GM12864 (cell line): ENCODE measurements at regions not wholly inside any gene's neighbourhood (a gene's known extent, or its start where the extent isn't known, plus 50 kb on each side); places are given as distances from the start of the nearest gene placed in this dataset.

Experiments
- DNase-seq: peaks from one replicate; pipeline ENCODE4 v3.0.0-alpha.2; 2011; ENCODE audit warnings: low read depth
- H3K4me3 ChIP-seq: 2 replicates; pipeline ENCODE4 v1.5.1; 2011; ENCODE audit warnings: mild to moderate bottlenecking, low read depth, low read length, control low read depth
- TF ChIP-seq, protein P1 (sequence below): IDR thresholded peaks from 2 replicates; pipeline ENCODE4 v1.5.1; 2011; ENCODE audit warnings: low read depth, mild to moderate bottlenecking, moderate library complexity, low read length, control low read depth, inconsistent platforms; ENCODE audit errors: missing control alignments

DNA sequence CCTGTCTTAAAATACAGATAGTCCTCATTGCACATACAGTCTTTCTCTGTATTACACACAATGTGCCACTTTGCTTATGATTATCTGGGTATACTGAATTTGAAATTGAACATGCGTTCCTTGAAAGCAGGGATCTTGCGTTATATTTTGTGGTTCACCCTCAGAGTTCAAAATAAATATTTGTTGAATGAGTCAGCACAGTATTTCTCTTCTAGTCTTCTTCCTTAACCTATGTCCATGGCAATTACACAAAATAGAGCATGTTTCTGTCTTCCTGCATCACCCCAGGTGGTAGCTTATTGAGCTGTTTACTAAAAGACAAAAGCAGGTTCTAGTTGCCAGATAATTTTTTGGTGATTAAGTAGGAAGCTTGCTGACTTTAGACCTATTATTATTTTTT lies 272.9 kb upstream of the FERMT1 start:
- TF ChIP-seq, protein P1, sequence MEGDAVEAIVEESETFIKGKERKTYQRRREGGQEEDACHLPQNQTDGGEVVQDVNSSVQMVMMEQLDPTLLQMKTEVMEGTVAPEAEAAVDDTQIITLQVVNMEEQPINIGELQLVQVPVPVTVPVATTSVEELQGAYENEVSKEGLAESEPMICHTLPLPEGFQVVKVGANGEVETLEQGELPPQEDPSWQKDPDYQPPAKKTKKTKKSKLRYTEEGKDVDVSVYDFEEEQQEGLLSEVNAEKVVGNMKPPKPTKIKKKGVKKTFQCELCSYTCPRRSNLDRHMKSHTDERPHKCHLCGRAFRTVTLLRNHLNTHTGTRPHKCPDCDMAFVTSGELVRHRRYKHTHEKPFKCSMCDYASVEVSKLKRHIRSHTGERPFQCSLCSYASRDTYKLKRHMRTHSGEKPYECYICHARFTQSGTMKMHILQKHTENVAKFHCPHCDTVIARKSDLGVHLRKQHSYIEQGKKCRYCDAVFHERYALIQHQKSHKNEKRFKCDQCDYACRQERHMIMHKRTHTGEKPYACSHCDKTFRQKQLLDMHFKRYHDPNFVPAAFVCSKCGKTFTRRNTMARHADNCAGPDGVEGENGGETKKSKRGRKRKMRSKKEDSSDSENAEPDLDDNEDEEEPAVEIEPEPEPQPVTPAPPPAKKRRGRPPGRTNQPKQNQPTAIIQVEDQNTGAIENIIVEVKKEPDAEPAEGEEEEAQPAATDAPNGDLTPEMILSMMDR = no peak
- no peak for DNase-seq
- H3K4me3 ChIP-seq = no peak overlapping the region

DNA sequence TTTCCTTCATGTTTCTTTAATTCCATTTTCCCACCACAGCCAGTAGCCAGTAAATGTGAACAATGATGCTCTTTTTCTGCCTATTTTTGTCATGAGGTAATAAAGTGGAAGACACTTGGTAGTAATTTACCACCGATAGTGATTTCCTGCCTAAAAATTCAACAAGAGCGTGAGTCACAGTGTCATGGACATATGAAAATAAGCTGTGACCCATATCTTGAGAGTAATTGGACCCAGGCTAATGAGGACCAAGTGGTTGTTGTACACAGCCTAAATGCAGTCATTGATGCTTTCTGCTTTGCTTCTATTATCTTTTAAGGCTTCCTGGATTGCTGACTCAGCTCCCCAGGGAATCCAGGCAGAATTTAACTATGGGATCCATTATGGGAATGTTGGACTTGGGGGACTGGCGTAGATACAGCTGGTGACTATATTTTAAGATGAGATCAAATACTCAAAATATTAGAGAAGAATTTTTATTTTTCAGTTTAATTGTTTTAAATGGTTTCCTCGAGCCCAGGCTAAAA lies 265.9 kb upstream of the FERMT1 start:
- DNase-seq = no peak
- TF ChIP-seq, protein P1 = no peak
- H3K4me3 ChIP-seq = no peak overlapping the region

DNA sequence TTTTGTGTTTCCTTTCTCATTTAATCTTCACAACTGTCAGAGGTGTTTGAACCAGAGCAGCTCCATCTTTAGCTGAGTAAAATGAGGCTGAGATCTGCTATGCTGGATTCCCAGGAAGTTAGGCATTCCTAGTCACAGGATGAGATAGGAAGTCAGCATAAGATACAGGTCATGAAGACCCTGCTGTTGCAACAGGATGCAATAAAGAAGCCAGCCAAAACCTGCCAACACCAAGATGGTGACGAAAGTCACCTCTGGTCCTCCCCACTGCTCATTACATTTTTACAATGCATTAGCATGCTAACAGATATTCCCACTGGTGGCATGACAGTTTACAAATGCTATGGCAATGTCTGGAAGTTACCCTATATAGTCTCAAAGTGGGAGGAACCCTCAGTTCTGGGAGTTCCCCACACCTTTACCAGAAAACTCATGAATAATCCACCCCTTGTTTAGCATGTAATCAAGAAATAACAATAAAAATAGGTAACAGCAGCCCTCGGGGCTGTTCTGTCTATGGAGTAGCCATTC lies 262.2 kb upstream of the FERMT1 start:
- TF ChIP-seq, protein P1 = no peak
- no peak for DNase-seq
- no peak overlapping the region for H3K4me3 ChIP-seq

DNA sequence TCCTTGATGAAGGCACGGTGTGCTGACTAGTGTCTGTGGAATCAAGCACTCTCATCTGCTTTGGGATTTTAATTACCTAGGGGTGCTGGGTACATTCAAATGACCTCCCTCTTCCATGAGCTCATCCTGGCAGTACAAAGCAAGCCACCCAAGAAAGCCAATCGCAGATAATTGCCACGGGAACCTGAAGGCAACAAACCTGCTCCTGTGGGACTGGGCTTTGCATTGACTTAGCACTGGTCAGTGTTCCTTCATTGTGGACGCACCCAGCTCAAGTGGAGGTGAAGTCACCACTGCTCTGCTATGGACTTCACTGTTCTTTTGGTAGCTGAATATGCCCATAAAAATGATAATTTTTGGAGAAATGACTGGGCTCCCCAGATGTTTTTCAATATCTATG lies 261.6 kb upstream of the FERMT1 start:
- DNase-seq = no peak
- TF ChIP-seq, protein P1 = no peak
- no peak overlapping the region for H3K4me3 ChIP-seq

DNA sequence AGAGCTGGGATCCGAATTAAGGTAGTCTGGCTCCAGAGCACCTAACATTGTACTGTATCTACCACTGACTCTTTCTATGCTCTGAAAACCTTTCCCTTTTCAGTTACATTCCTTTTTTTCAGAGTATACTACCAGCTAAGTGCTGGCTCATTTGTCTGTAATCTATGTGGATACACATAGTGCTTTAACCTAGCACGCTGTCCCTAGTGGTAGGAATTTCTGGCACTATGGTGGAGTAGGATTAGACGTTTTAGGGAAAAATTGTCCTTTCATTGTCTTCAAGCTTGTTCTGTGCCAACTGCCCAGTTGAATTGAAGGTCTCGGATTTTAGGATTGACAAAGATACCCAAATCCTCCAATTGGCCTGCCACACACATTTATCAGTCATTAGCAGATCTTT lies 259.1 kb upstream of the FERMT1 start:
- TF ChIP-seq, protein P1 = no peak
- DNase-seq = no peak
- H3K4me3 ChIP-seq = no peak overlapping the region

DNA sequence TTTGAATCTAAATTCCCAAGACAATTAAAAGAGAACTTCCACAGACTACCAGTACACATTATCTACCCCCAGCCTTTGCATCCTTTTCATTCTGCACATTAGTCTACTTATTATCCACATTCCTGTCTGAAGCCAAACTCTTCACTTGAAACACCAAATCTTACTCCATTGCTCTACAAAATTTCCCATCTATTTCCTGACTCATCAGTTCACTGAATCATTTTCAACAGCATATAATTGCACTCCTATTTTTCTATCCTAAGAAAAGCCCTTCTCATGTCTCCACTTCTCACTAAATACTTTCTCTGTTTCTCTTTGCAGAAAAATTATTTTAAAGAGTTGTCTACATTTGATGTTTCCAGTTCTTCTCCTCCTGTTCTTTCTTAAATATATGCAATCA lies 239.4 kb upstream of the FERMT1 start:
- H3K4me3 ChIP-seq = no peak overlapping the region
- TF ChIP-seq, protein P1 = no peak
- no peak for DNase-seq

DNA sequence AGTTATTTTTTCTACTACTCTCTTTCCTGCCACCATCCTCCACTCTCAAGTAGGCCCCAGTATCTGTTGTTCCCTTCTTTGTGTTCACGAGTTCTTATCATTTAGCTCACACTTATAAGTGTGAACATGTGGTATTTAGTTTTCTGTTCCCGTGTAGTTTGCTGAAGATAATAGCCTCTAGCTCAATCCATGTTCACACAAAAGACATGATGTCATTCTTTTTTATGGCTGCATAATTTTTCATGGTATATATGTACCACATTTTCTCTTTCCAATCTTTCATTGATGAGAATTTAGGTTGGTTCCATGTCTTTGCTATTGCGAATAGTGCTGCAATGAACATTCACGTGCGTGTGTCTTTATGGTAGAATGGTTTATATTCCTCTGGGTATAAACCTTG lies 237.9 kb upstream of the FERMT1 start:
- no peak overlapping the region for H3K4me3 ChIP-seq
- TF ChIP-seq, protein P1 = no peak

More for the DNA sequence above, 237.9 kb upstream of the FERMT1 start:
- no peak for DNase-seq
